Osteocyte (in vitro differentiated cells): ENCODE measurements at regions not wholly inside any gene's neighbourhood (a gene's known extent, or its start where the extent isn't known, plus 50 kb on each side); places are given as distances from the start of the nearest gene placed in this dataset.

Source experiments
- DNase-seq: peaks from one replicate; pipeline ENCODE4 v3.0.0; 2021; ENCODE audit warnings: mixed read lengths; ENCODE audit not compliant: unreplicated experiment; ENCODE audit errors: extremely low spot score
- H3K27ac Mint-ChIP-seq: one replicate; pipeline ENCODE4 v1.8.0; 2021; ENCODE audit warnings: mild to moderate bottlenecking, mixed read lengths; ENCODE audit not compliant: unreplicated experiment
- H3K27me3 Mint-ChIP-seq: one replicate; pipeline ENCODE4 v1.8.0; 2021; ENCODE audit warnings: mixed read lengths; ENCODE audit not compliant: unreplicated experiment
- H3K36me3 Mint-ChIP-seq: one replicate; pipeline ENCODE4 v1.8.0; 2021; ENCODE audit warnings: mixed read lengths; ENCODE audit not compliant: unreplicated experiment
- H3K4me1 Mint-ChIP-seq: one replicate; pipeline ENCODE4 v1.8.0; 2021; ENCODE audit warnings: mixed read lengths; ENCODE audit not compliant: unreplicated experiment
- H3K4me3 Mint-ChIP-seq: one replicate; pipeline ENCODE4 v1.8.0; 2021; ENCODE audit warnings: mild to moderate bottlenecking, moderate library complexity, mixed read lengths; ENCODE audit not compliant: unreplicated experiment
- H3K9me3 Mint-ChIP-seq: one replicate; pipeline ENCODE4 v1.8.0; 2021; ENCODE audit warnings: mixed read lengths; ENCODE audit not compliant: unreplicated experiment
- CTCF ChIP-seq: fragments of 200-600 bp; sonication (generic); IDR thresholded peaks from 2 replicates; pipeline ENCODE4 v1.5.0; 2021; ENCODE audit warnings: antibody characterized with exemption, mild to moderate bottlenecking, moderate library complexity

GRCh38 chr6:103587722-103588121 is 1272.0 kb downstream of the HACE1 start:
- no peaks in the 10 kb centered on the region for H3K4me1 Mint-ChIP-seq
- no peaks in the 10 kb centered on the region for H3K9me3 Mint-ChIP-seq
- H3K4me3 Mint-ChIP-seq, result no peak overlapping the region
- DNase-seq, result no peak
- H3K36me3 Mint-ChIP-seq, result no peaks in the 10 kb centered on the region
- TF ChIP-seq CTCF, result no peak
- H3K27me3 Mint-ChIP-seq, result no peaks in the 10 kb centered on the region
- no peak overlapping the region for H3K27ac Mint-ChIP-seq

GRCh38 chr6:103578115-103578514 is 1281.6 kb downstream of the HACE1 start:
- no peak overlapping the region for H3K4me3 Mint-ChIP-seq
- no peak for TF ChIP-seq CTCF
- H3K27me3 Mint-ChIP-seq, result no peaks in the 10 kb centered on the region
- no peaks in the 10 kb centered on the region for H3K36me3 Mint-ChIP-seq
- no peak for DNase-seq
- H3K27ac Mint-ChIP-seq, result no peak overlapping the region
- H3K4me1 Mint-ChIP-seq, result no peaks in the 10 kb centered on the region
- peaks cover 4% of the 10 kb centered on the region for H3K9me3 Mint-ChIP-seq

- no peak for TF ChIP-seq CTCF
- Mint-ChIP-seq H3K36me3 (no peaks in the 10 kb centered on the region), H3K27me3 (no peaks in the 10 kb centered on the region), H3K4me3 (no peak overlapping the region), H3K4me1 (no peaks in the 10 kb centered on the region), H3K9me3 (no peaks in the 10 kb centered on the region), H3K27ac (no peak overlapping the region)
- no peak for DNase-seq
These were observed 1289.3 kb downstream of the HACE1 start for GRCh38 chr6:103570431-103570830.

GRCh38 chr6:103554911-103555310 is 1304.8 kb downstream of the HACE1 start:
- Mint-ChIP-seq H3K36me3 (no peaks in the 10 kb centered on the region), H3K27ac (no peak overlapping the region), H3K4me1 (no peaks in the 10 kb centered on the region), H3K9me3 (peaks cover 6% of the 10 kb centered on the region), H3K4me3 (no peak overlapping the region), H3K27me3 (no peaks in the 10 kb centered on the region)
- DNase-seq, result no peak
- TF ChIP-seq CTCF, result no peak

GRCh38 chr6:103538381-103538780 is 1321.3 kb downstream of the HACE1 start:
- no peak overlapping the region for H3K27ac Mint-ChIP-seq
- no peaks in the 10 kb centered on the region for H3K9me3 Mint-ChIP-seq
- no peaks in the 10 kb centered on the region for H3K27me3 Mint-ChIP-seq
- TF ChIP-seq CTCF, result no peak
- H3K4me1 Mint-ChIP-seq, result no peaks in the 10 kb centered on the region
- no peaks in the 10 kb centered on the region for H3K36me3 Mint-ChIP-seq
- DNase-seq, result no peak
- no peak overlapping the region for H3K4me3 Mint-ChIP-seq
